ENCODE measurements at regions not wholly inside any gene's neighbourhood (a gene's known extent, or its start where the extent isn't known, plus 50 kb on each side); places are given as distances from the start of the nearest gene placed in this dataset.

- Mint-ChIP-seq H3K36me3 (no peaks in the 10 kb centered on the region), H3K9me3 (peaks cover 7% of the 10 kb centered on the region), H3K4me3 (no peak overlapping the region), H3K4me1 (no peaks in the 10 kb centered on the region), H3K27me3 (ENCODE audit: insufficient read depth, low read depth) (peaks cover 10% of the 10 kb centered on the region), H3K27ac (no peak overlapping the region)
- Histone ChIP-seq H3K27me3 (no peaks in the 10 kb centered on the region), H3K9me3 (ENCODE audit: low read depth) (no peaks in the 10 kb centered on the region), H3K27ac (no peak overlapping the region), H3K79me2 (ENCODE audit: low read depth) (no peaks in the 10 kb centered on the region), H4K20me1 (ENCODE audit: low read depth) (no peaks in the 10 kb centered on the region), H3K4me2 (no peak overlapping the region), H3K4me1 (no peaks in the 10 kb centered on the region), H2AFZ (replicated peaks) (no peak overlapping the region), H3K9ac (no peak overlapping the region), H3F3A (ENCODE audit: low read depth) (no peaks in the 10 kb centered on the region), H3K36me3 (no peaks in the 10 kb centered on the region), H3K4me3 (no peak overlapping the region)
- TF ChIP-seq CTCF (IDR thresholded peaks at IDR 0.05), result no peak
- TF ChIP-seq EZH2 (IDR thresholded peaks at IDR 0.05), result no peak
- no peak for TF ChIP-seq EZH2phosphoT487 (IDR thresholded peaks at IDR 0.05)
- no peak for DNase-seq (ENCODE audit: low spot score)
Observed at GRCh38 chr1:5576011-5576672, 416.1 kb downstream of the NPHP4 start.

- Mint-ChIP-seq H3K27me3 (ENCODE audit: insufficient read depth, low read depth) (peaks cover 12% of the 10 kb centered on the region), H3K4me3 (no peak overlapping the region), H3K27ac (no peak overlapping the region), H3K4me1 (no peaks in the 10 kb centered on the region), H3K9me3 (peaks cover 7% of the 10 kb centered on the region), H3K36me3 (no peaks in the 10 kb centered on the region)
- no peaks in the 10 kb centered on the region for H4K20me1 ChIP-seq (ENCODE audit: low read depth)
- H3K9me3 ChIP-seq (ENCODE audit: low read depth), result no peaks in the 10 kb centered on the region
- H3K9ac ChIP-seq, result no peak overlapping the region
- H3K4me2 ChIP-seq, result no peak overlapping the region
- no peaks in the 10 kb centered on the region for H3F3A ChIP-seq (ENCODE audit: low read depth)
- no peak for DNase-seq (ENCODE audit: low spot score)
- H3K79me2 ChIP-seq (ENCODE audit: low read depth), result no peaks in the 10 kb centered on the region
- no peak overlapping the region for H3K4me3 ChIP-seq
- no peak overlapping the region for H3K27ac ChIP-seq
- no peak overlapping the region for H2AFZ ChIP-seq (replicated peaks)
- no peaks in the 10 kb centered on the region for H3K36me3 ChIP-seq
- no peaks in the 10 kb centered on the region for H3K27me3 ChIP-seq
- no peak for TF ChIP-seq EZH2phosphoT487 (IDR thresholded peaks at IDR 0.05)
- TF ChIP-seq CTCF (IDR thresholded peaks at IDR 0.05), result no peak
- TF ChIP-seq EZH2 (IDR thresholded peaks at IDR 0.05), result no peak
- H3K4me1 ChIP-seq, result no peaks in the 10 kb centered on the region
Observed at GRCh38 chr1:5575396-5575940, 416.8 kb downstream of the NPHP4 start.

GRCh38 chr1:5574641-5575040 lies 417.6 kb downstream of the NPHP4 start:
- Histone ChIP-seq H3K79me2 (ENCODE audit: low read depth) (no peaks in the 10 kb centered on the region), H3K4me2 (no peak overlapping the region), H3K36me3 (no peaks in the 10 kb centered on the region), H3K4me1 (no peaks in the 10 kb centered on the region), H3K27me3 (no peaks in the 10 kb centered on the region), H4K20me1 (ENCODE audit: low read depth) (no peaks in the 10 kb centered on the region), H3K9ac (no peak overlapping the region), H2AFZ (replicated peaks) (no peak overlapping the region), H3K9me3 (ENCODE audit: low read depth) (no peaks in the 10 kb centered on the region), H3F3A (ENCODE audit: low read depth) (no peaks in the 10 kb centered on the region), H3K4me3 (no peak overlapping the region), H3K27ac (no peak overlapping the region)
- DNase-seq (ENCODE audit: low spot score), result no peak
- Mint-ChIP-seq H3K27me3 (ENCODE audit: insufficient read depth, low read depth) (peaks cover 12% of the 10 kb centered on the region), H3K36me3 (no peaks in the 10 kb centered on the region), H3K9me3 (peaks cover 11% of the 10 kb centered on the region), H3K4me1 (no peaks in the 10 kb centered on the region), H3K4me3 (no peak overlapping the region), H3K27ac (no peak overlapping the region)
- TF ChIP-seq CTCF (IDR thresholded peaks at IDR 0.05) (no peak), EZH2 (IDR thresholded peaks at IDR 0.05) (no peak), EZH2phosphoT487 (IDR thresholded peaks at IDR 0.05) (no peak)

Data from neural progenitor cell (in vitro differentiated cells).